GM23338 (cell line): ENCODE measurements at regions not wholly inside any gene's neighbourhood (a gene's known extent, or its start where the extent isn't known, plus 50 kb on each side); places are given as distances from the start of the nearest gene placed in this dataset.

Source experiments
- ATAC-seq: fragments of 200-7000 bp; cut with Tn5 transposase; 3 replicates; pipeline ENCODE4 v1.9.1; 2020
- DNase-seq: peaks from one replicate; pipeline ENCODE4 v3.0.0-alpha.2; 2015; ENCODE audit warnings: low spot score
- H2AFZ ChIP-seq: fragments of 200-600 bp; sonication (generic); 2 replicates; pipeline ENCODE4 v1.8.0; 2016; ENCODE audit warnings: antibody characterized with exemption, mild to moderate bottlenecking, moderate library complexity
- H3F3A ChIP-seq: fragments of 200-600 bp; sonication (generic); replicated peaks from 2 replicates; pipeline ENCODE4 v1.8.0; 2017; ENCODE audit warnings: antibody characterized with exemption, mixed run types, low read depth
- H3K27ac ChIP-seq: fragments of 200-600 bp; sonication (generic); 2 replicates; pipeline ENCODE4 v1.6.1; 2016; ENCODE audit warnings: low read depth
- H3K27me3 ChIP-seq: fragments of 200-600 bp; sonication (generic); 2 replicates; pipeline ENCODE4 v1.8.0; 2016; ENCODE audit warnings: mild to moderate bottlenecking, mixed run types, moderate library complexity; ENCODE audit not compliant: insufficient read depth
- H3K36me3 ChIP-seq: fragments of 200-600 bp; sonication (generic); 2 replicates; pipeline ENCODE4 v1.8.0; 2016; ENCODE audit warnings: mild to moderate bottlenecking; ENCODE audit not compliant: insufficient read depth
- H3K4me1 ChIP-seq: fragments of 200-600 bp; sonication (generic); 2 replicates; pipeline ENCODE4 v1.8.0; 2016; ENCODE audit warnings: mild to moderate bottlenecking, moderate library complexity; ENCODE audit not compliant: insufficient read depth
- H3K4me2 ChIP-seq: fragments of 200-600 bp; sonication (generic); 2 replicates; pipeline ENCODE4 v1.7.1; 2017; ENCODE audit warnings: mixed run types
- H3K4me3 ChIP-seq: fragments of 200-600 bp; sonication (generic); 2 replicates; pipeline ENCODE4 v1.6.1; 2016; ENCODE audit warnings: mixed run types
- H3K79me2 ChIP-seq: fragments of 200-600 bp; sonication (generic); replicated peaks from 2 replicates; pipeline ENCODE4 v1.8.0; 2017; ENCODE audit warnings: mild to moderate bottlenecking; ENCODE audit not compliant: insufficient read depth
- H3K9me2 ChIP-seq: fragments of 200-600 bp; sonication (generic); 2 replicates; pipeline ENCODE4 v1.8.0; 2017; ENCODE audit not compliant: insufficient read depth
- H4K20me1 ChIP-seq: fragments of 200-600 bp; sonication (generic); replicated peaks from 2 replicates; pipeline ENCODE4 v1.8.0; 2017; ENCODE audit warnings: mild to moderate bottlenecking; ENCODE audit not compliant: insufficient read depth
- H3K27ac Mint-ChIP-seq: 2 replicates; pipeline ENCODE4 v1.8.0; 2020; ENCODE audit warnings: inconsistent platforms, mild to moderate bottlenecking, moderate library complexity, mixed read lengths
- H3K27me3 Mint-ChIP-seq: 3 replicates; pipeline ENCODE4 v1.8.0; 2022; ENCODE audit warnings: low read depth, mild to moderate bottlenecking, moderate library complexity, mixed read lengths, inconsistent platforms; ENCODE audit not compliant: insufficient read depth, poor library complexity
- H3K36me3 Mint-ChIP-seq: 3 replicates; pipeline ENCODE4 v1.8.0; 2021; ENCODE audit warnings: low read depth, mild to moderate bottlenecking, inconsistent platforms, moderate library complexity, mixed read lengths
- H3K4me1 Mint-ChIP-seq: 3 replicates; pipeline ENCODE4 v1.8.0; 2020; ENCODE audit warnings: mild to moderate bottlenecking, inconsistent platforms, mixed read lengths
- H3K4me3 Mint-ChIP-seq: 3 replicates; pipeline ENCODE4 v1.8.0; 2021; ENCODE audit warnings: moderate library complexity, mild to moderate bottlenecking, inconsistent platforms, mixed read lengths
- H3K9me3 Mint-ChIP-seq: 3 replicates; pipeline ENCODE4 v1.8.0; 2020; ENCODE audit warnings: moderate library complexity, mild to moderate bottlenecking, inconsistent platforms, mixed read lengths
- ETS1 ChIP-seq: IDR thresholded peaks from 2 replicates; pipeline ENCODE4 v1.6.1; 2016; ENCODE audit warnings: antibody characterized with exemption
- EZH2 ChIP-seq: fragments of 200-600 bp; sonication (generic); IDR thresholded peaks from one replicate; pipeline ENCODE4 v1.8.0; 2017; ENCODE audit warnings: antibody characterized with exemption, mild to moderate bottlenecking, low read depth; ENCODE audit not compliant: unreplicated experiment
- JUNB ChIP-seq: IDR thresholded peaks from one replicate; pipeline ENCODE4 v1.6.1; 2016; ENCODE audit warnings: antibody characterized with exemption; ENCODE audit not compliant: unreplicated experiment
- POLR2AphosphoS5 ChIP-seq: IDR thresholded peaks from 2 replicates; pipeline ENCODE4 v1.6.1; 2016; ENCODE audit warnings: antibody characterized with exemption, low read depth
- ZNF114 ChIP-seq: fragments of 250-450 bp; sonication (Bioruptor Pico); IDR thresholded peaks from 2 replicates; pipeline ENCODE4 v1.5.0; 2020; ENCODE audit warnings: mild to moderate bottlenecking, moderate library complexity
- ZNF331 ChIP-seq: fragments of 250-450 bp; sonication (Bioruptor Pico); IDR thresholded peaks from 2 replicates; pipeline ENCODE4 v1.5.0; 2020; ENCODE audit warnings: low read depth, mild to moderate bottlenecking, moderate library complexity
- TF ChIP-seq, protein P1 (sequence below): fragments of 250-450 bp; sonication (Bioruptor Pico); IDR thresholded peaks from 2 replicates; pipeline ENCODE4 v1.5.0; 2020; ENCODE audit warnings: mild to moderate bottlenecking, moderate library complexity

DNA sequence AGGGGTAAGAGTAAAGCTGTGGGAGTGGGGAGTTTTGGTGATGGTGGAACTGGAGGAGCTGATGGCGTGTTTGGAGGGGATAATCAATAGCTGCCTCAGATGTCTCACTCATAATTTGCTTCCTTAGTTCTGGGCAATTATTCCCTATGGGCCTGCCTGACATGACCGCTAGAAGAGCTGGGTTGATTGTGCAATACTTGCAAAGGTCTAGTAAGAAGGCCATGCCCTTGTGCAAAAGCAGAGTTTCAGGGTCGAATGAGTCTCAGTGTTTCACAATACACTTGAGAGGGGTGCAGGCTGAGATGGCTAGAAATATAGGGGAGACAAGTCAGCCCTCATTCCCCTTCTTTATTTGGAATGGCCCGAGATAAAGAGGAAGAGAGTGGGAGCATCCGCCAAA is 858.4 kb upstream of the POU3F4 start (continued):
- TF ChIP-seq, protein P1, sequence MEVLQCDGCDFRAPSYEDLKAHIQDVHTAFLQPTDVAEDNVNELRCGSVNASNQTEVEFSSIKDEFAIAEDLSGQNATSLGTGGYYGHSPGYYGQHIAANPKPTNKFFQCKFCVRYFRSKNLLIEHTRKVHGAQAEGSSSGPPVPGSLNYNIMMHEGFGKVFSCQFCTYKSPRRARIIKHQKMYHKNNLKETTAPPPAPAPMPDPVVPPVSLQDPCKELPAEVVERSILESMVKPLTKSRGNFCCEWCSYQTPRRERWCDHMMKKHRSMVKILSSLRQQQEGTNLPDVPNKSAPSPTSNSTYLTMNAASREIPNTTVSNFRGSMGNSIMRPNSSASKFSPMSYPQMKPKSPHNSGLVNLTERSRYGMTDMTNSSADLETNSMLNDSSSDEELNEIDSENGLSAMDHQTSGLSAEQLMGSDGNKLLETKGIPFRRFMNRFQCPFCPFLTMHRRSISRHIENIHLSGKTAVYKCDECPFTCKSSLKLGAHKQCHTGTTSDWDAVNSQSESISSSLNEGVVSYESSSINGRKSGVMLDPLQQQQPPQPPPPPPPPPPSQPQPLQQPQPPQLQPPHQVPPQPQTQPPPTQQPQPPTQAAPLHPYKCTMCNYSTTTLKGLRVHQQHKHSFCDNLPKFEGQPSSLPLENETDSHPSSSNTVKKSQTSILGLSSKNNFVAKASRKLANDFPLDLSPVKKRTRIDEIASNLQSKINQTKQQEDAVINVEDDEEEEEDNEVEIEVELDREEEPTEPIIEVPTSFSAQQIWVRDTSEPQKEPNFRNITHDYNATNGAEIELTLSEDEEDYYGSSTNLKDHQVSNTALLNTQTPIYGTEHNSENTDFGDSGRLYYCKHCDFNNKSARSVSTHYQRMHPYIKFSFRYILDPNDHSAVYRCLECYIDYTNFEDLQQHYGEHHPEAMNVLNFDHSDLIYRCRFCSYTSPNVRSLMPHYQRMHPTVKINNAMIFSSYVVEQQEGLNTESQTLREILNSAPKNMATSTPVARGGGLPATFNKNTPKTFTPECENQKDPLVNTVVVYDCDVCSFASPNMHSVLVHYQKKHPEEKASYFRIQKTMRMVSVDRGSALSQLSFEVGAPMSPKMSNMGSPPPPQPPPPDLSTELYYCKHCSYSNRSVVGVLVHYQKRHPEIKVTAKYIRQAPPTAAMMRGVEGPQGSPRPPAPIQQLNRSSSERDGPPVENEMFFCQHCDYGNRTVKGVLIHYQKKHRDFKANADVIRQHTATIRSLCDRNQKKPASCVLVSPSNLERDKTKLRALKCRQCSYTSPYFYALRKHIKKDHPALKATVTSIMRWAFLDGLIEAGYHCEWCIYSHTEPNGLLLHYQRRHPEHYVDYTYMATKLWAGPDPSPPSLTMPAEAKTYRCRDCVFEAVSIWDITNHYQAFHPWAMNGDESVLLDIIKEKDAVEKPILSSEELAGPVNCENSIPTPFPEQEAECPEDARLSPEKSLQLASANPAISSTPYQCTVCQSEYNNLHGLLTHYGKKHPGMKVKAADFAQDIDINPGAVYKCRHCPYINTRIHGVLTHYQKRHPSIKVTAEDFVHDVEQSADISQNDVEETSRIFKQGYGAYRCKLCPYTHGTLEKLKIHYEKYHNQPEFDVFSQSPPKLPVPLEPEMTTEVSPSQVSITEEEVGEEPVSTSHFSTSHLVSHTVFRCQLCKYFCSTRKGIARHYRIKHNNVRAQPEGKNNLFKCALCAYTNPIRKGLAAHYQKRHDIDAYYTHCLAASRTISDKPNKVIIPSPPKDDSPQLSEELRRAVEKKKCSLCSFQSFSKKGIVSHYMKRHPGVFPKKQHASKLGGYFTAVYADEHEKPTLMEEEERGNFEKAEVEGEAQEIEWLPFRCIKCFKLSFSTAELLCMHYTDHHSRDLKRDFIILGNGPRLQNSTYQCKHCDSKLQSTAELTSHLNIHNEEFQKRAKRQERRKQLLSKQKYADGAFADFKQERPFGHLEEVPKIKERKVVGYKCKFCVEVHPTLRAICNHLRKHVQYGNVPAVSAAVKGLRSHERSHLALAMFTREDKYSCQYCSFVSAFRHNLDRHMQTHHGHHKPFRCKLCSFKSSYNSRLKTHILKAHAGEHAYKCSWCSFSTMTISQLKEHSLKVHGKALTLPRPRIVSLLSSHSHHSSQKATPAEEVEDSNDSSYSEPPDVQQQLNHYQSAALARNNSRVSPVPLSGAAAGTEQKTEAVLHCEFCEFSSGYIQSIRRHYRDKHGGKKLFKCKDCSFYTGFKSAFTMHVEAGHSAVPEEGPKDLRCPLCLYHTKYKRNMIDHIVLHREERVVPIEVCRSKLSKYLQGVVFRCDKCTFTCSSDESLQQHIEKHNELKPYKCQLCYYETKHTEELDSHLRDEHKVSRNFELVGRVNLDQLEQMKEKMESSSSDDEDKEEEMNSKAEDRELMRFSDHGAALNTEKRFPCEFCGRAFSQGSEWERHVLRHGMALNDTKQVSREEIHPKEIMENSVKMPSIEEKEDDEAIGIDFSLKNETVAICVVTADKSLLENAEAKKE (CRISPR knock-in tag) = no peak

DNA sequence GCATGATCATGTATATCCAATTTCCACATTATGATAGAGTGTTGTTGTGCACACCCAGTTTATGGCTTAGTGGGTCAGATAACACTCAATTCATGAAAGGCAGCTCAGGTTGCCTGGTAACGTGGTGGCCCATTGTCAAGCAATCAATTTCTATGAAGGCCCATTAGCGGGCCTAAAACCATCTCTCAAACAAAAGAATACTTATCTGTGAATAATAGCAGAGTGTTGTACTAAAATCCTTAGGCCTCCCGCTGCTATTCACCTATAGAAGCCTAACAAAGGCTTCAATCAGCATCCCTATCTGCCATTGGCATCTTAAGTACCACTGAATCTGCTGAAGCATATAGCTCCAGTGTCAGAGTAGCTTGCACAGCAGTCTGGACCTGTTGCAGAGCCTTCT is 849.6 kb upstream of the POU3F4 start:
- H3K79me2 ChIP-seq = no peaks in the 10 kb centered on the region
- Mint-ChIP-seq H3K27ac (no peak overlapping the region), H3K4me1 (no peaks in the 10 kb centered on the region)

More for the DNA sequence above, 849.6 kb upstream of the POU3F4 start:
- DNase-seq (no peak), ATAC-seq (no peak)
- no peak overlapping the region for H3K27ac ChIP-seq
- Mint-ChIP-seq H3K36me3 (peaks cover 6% of the 10 kb centered on the region; the same call in 1 of the 3 replicates), H3K4me3 (no peak overlapping the region), H3K27me3 (no peaks in the 10 kb centered on the region), H3K9me3 (peaks cover 13% of the 10 kb centered on the region)
- no peaks in the 10 kb centered on the region for H3K9me2 ChIP-seq
- no peak overlapping the region for H3K4me3 ChIP-seq
- TF ChIP-seq POLR2AphosphoS5 (no peak), ZNF114 (CRISPR knock-in tag) (no peak), JUNB (no peak), ETS1 (no peak), ZNF331 (CRISPR knock-in tag) (no peak), EZH2 (no peak)
- TF ChIP-seq, protein P1 (CRISPR knock-in tag) = no peak
- H3K4me2 ChIP-seq = no peak overlapping the region
- H3F3A ChIP-seq = no peaks in the 10 kb centered on the region
- H3K27me3 ChIP-seq = no peaks in the 10 kb centered on the region
- H2AFZ ChIP-seq = no peak overlapping the region
- no peaks in the 10 kb centered on the region for H4K20me1 ChIP-seq
- no peaks in the 10 kb centered on the region for H3K4me1 ChIP-seq
- no peaks in the 10 kb centered on the region for H3K36me3 ChIP-seq
